22Rv1 (cell line): ENCODE measurements at regions not wholly inside any gene's neighbourhood (a gene's known extent, or its start where the extent isn't known, plus 50 kb on each side); places are given as distances from the start of the nearest gene placed in this dataset.

Experiments used
- H3K27ac ChIP-seq: fragments of 450-650 bp; 2 replicates; pipeline ENCODE4 v1.5.1; 2017
- ZFX ChIP-seq: fragments of 450-650 bp; IDR thresholded peaks from 2 replicates; pipeline ENCODE4 v1.6.1; 2017; ENCODE audit warnings: antibody characterized with exemption, borderline replicate concordance
- TF ChIP-seq, protein P1 (sequence below): fragments of 450-650 bp; IDR thresholded peaks from 2 replicates; pipeline ENCODE4 v1.5.1; 2017; ENCODE audit warnings: mild to moderate bottlenecking

DNA sequence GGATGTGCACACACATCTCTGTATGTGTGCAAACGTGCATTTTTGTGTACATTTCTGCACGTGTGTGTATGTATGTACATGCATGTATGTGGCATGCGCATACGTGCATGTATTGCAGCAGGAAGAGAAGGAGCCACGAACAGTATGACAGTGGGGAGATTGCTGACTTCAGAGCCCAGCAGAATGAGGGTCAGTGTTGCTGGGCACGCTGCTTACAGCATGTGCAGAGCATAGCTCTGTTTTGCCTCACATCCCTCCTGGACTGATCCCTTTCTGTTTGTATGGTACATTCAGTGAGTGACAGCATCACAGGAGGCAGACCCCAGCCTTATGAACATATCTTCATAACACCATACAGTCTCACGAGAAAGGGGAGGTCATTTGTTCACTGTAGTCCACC is 934.0 kb upstream of the EEF2KMT start:
- no peak overlapping the region for H3K27ac ChIP-seq
- TF ChIP-seq, protein P1, sequence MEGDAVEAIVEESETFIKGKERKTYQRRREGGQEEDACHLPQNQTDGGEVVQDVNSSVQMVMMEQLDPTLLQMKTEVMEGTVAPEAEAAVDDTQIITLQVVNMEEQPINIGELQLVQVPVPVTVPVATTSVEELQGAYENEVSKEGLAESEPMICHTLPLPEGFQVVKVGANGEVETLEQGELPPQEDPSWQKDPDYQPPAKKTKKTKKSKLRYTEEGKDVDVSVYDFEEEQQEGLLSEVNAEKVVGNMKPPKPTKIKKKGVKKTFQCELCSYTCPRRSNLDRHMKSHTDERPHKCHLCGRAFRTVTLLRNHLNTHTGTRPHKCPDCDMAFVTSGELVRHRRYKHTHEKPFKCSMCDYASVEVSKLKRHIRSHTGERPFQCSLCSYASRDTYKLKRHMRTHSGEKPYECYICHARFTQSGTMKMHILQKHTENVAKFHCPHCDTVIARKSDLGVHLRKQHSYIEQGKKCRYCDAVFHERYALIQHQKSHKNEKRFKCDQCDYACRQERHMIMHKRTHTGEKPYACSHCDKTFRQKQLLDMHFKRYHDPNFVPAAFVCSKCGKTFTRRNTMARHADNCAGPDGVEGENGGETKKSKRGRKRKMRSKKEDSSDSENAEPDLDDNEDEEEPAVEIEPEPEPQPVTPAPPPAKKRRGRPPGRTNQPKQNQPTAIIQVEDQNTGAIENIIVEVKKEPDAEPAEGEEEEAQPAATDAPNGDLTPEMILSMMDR = no peak
- TF ChIP-seq ZFX = no peak

DNA sequence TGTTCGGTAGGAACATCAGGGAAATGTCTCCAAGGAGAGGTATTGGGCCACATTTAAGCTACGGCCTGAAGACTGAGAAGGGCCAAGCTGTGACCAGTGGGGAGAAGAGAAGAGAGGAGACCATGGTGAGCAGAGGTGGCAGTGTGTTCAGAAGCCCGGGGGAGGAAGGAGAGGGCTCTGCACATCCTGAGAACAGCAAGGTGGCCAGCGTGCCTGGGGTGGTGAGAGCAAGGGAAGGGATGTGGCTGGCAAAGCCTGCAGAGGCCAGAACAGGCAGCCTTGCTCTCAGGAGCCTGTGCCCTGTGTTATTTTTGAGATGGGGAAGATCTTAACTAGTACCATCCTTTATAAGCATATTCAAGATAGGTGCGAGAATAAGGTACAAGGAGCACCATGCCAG is 933.5 kb upstream of the EEF2KMT start:
- TF ChIP-seq, protein P1 = no peak
- no peak for TF ChIP-seq ZFX
- no peak overlapping the region for H3K27ac ChIP-seq

DNA sequence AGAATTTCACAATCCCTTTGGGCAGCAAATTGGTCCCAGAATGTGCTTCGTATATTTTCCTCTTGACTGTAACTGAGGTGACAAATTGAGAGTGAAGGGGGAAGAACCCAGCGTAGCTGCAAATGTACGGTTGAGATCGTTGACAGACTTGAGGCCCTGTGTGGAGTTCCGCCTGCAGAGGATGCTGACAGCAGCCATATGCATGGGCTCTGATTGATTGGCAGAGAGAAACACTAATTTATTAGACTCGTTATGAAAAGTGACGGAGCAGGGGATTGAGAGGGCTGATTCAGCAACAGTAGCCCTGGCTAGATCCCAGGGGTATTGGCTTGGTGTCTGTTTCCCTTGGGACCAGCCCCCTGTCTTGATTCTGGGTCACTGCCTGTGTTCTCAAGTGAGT is 930.1 kb upstream of the EEF2KMT start:
- TF ChIP-seq, protein P1 = no peak
- TF ChIP-seq ZFX = no peak
- H3K27ac ChIP-seq = no peak overlapping the region

DNA sequence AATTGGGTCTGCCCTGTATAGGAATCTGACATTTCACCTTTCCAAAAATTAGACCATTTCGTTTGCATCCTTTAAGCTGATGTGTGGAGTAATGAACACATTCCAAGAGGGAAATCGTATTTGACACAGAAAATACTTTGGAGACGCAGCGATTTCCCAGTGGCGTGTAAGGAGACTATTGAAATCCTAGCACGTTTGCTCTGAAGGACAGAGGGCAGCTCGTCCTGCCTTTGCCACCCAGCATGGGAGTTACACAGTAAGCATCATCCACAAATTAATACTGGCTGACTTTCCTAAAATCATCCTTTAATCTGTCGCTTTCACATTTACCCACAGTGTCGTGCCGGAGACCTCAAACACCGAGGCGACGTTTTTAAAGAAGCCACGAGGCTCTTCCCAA is 925.9 kb upstream of the EEF2KMT start:
- no peak overlapping the region for H3K27ac ChIP-seq
- TF ChIP-seq ZFX = no peak
- TF ChIP-seq, protein P1 = no peak

DNA sequence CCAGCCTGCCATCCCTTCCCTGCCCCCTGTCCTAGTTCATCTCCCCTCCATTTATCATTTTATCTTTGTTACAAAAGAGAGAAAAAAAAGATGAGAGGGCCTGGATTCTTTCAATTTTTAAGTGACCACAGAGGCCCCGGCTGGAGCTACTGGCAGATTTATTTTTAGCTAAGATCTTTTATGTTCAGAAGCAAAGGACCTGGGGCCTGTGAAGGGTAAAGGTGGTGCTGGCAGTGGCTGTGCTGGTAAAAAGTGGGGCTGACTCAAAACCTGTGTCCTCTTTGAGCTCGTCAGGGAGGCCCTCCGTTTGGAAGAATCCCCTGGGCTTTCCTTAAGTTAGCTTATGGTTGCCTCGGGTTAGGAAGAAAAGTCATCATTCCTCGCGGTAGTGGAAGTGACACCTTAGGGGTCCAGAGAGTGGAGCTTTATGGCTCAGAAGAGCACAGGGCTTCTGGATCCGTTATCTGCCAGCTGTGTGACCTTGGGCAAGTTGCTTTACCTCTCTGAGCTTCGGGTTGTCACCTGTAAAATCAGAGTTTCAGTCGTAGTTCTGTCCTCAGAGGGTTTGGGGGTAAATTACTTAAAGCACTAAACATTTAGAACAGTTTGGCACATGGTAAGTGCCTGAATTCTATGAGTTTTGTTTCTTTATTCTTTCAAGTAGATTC is 923.8 kb upstream of the EEF2KMT start:
- H3K27ac ChIP-seq = no peak overlapping the region
- TF ChIP-seq, protein P1 = no peak
- no peak for TF ChIP-seq ZFX

DNA sequence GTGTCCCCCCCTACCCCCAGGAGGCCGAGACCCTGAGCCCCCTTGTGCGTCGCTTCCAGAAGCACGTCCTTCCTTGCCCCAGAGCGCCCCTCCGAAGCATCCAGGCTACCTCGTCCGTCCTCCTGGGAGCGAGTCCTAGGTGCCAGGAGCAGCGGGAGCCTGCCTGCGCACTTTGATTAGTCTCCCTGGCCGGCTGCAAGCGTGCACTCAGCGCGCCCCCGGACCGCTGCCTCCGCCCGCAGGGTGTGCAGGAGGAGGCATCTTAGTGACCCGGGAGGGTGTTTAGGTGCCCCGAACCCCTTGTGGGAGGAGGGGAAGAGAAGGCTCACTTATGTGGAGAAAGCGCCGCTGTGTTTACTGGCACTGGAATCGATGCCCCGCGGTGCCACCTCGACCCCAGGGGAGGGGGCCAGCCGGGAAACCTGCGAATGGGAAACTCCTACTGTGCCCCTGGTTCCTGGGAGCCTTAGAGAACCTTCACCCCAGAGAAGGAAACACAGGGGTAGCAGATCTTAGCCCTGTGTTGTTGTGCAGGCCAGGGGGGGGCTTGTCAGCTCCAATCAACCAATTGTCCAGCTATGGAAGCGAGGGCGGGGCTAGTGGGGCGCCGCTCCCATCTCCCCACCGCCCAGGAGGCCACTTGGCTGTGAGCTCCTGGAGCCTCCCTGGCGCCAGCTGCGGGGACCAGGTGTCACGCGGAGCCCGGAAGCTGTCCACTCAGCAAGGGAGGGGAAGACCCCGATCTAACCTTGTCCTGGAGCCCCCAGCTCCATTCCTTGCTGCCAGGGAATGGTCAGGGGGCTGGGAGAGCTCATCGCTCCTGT is 922.8 kb upstream of the EEF2KMT start:
- no peak overlapping the region for H3K27ac ChIP-seq
- no peak for TF ChIP-seq ZFX
- TF ChIP-seq, protein P1 = no peak

DNA sequence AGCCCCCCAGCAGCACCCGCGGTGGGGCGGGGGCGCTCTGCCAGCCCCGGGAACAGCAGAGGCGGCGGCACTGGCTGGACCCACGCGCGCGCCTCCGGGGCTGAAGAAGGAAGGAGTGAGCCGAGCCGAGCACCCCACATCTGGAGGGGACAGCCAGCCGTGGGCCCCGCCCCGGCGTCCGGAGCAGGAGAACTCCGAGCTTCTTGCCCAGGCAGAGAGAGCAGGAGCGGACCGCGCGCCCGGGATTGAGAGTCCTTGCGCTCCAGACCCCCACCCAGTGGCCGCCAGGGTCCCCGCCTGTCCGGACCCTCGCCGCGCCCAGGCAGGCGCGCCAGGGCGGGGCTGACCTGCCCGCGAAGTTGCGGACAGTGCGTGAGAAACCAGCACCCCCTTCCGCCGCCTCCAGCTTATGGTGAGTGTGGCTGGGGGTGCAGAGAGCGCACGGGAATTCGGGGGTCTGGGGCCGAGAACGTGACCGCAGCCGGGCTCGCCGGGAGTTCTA is 921.9 kb upstream of the EEF2KMT start:
- no peak for TF ChIP-seq ZFX
- TF ChIP-seq, protein P1 = no peak
- H3K27ac ChIP-seq = no peak overlapping the region
